Spleen (tissue), 11 donors: ENCODE measurements at regions not wholly inside any gene's neighbourhood (a gene's known extent, or its start where the extent isn't known, plus 50 kb on each side); places are given as distances from the start of the nearest gene placed in this dataset.

Source experiments
- DNase-seq: peaks from one replicate; pipeline ENCODE4 v3.0.0-alpha.2; 2020
- H3K27ac ChIP-seq, 8 donors: fragments of 200-600 bp; sonication (generic) in 7 of 8; 1 replicate in 4 of 8; 2 replicates in 4 of 8; pipeline versions ENCODE4 v1.5.0 to v1.8.0; 2016 to 2021; ENCODE audit warnings: inconsistent platforms in 4 of 8, mild to moderate bottlenecking in 4 of 8, moderate library complexity in 1 of 8
- H3K27me3 ChIP-seq, 7 donors: fragments of 200-600 bp; sonication (generic) in 6 of 7; replicated peaks in 1 of 7; 1 replicate in 4 of 7; 2 replicates in 3 of 7; pipeline versions ENCODE4 v1.5.0 to v1.8.0; 2016 to 2021; ENCODE audit warnings: inconsistent platforms in 3 of 7, mild to moderate bottlenecking in 1 of 7
- H3K36me3 ChIP-seq, 6 donors: fragments of 200-600 bp; sonication (generic) in 5 of 6; 1 replicate in 4 of 6; 2 replicates in 2 of 6; pipeline versions ENCODE4 v1.5.0 to v1.8.0; 2016 to 2021; ENCODE audit warnings: inconsistent platforms in 2 of 6
- H3K4me1 ChIP-seq, 6 donors: fragments of 200-600 bp; sonication (generic) in 5 of 6; 1 replicate in 3 of 6; 2 replicates in 3 of 6; pipeline versions ENCODE4 v1.5.0 to v1.8.0; 2016 to 2021; ENCODE audit warnings: inconsistent platforms in 3 of 6
- H3K4me3 ChIP-seq, 8 donors: fragments of 200-600 bp; sonication (generic) in 7 of 8; 1 replicate in 4 of 8; 2 replicates in 4 of 8; pipeline versions ENCODE4 v1.5.0 to v1.8.0; 2016 to 2021; ENCODE audit warnings: inconsistent platforms in 4 of 8, mild to moderate bottlenecking in 4 of 8, moderate library complexity in 2 of 8
- H3K9me3 ChIP-seq, 8 donors: fragments of 200-600 bp; sonication (generic) in 7 of 8; 1 replicate in 4 of 8; 2 replicates in 4 of 8; pipeline versions ENCODE4 v1.5.0 to v1.8.0; 2016 to 2021; ENCODE audit warnings: inconsistent platforms in 4 of 8
- POLR2A ChIP-seq, 3 donors: fragments of 450-650 bp; IDR thresholded peaks; one replicate each; pipeline ENCODE4 v1.5.1; 2017; ENCODE audit warnings: antibody characterized with exemption in 3 of 3, mild to moderate bottlenecking in 1 of 3
- POLR2AphosphoS5 ChIP-seq, 3 donors: sonication (generic); formaldehyde crosslinking; IDR thresholded peaks; one replicate each; pipeline ENCODE4 v1.5.1; 2017; ENCODE audit warnings: antibody characterized with exemption in 3 of 3
- WGBS, 5 donors: extraction: QIAGEN DNeasy Blood & Tissue Kit in 3 of 5; methylation state at CpG; one replicate each; pipeline versions ENCODE4 v1.1.5 to v1.1.7; 2013 to 2018; 5-methylcytosine and 5-hydroxymethylcytosine counted together
- intact Hi-C: fragments of 100-400 bp; cut with DNase I; formaldehyde crosslinking; loops from one replicate; pipeline ENCODE4 v1.15.0; 2023; ENCODE audit warnings: low total_unique reads
- TF ChIP-seq, protein P1 (sequence below), 11 experiments: fragments of 200-600 bp in 7 of 11; fragments of 450-650 bp in 4 of 11; sonication (generic) in 4 of 11; IDR thresholded peaks in 8 of 11; conservative IDR thresholded peaks in 3 of 11; 1 replicate in 7 of 11; 2 replicates in 4 of 11; pipeline versions ENCODE4 v1.4.0 to v1.8.0; 2016 to 2021; ENCODE audit warnings: antibody characterized with exemption in 11 of 11, inconsistent platforms in 4 of 11, mild to moderate bottlenecking in 1 of 11
- donor health status: healthy with polysubstance abuse.
- donor health status: DM: no; HTN: no; CAD: no; lungs with moderate emphysema.
- donor health status: DM: no; HTN: no; CAD: no.
- donor health status: Bipolar disorder and iron deficiency.
- donor health status: healthy.
- donor health status: DM: no; HTN: no; CAD: no.
- donor health status: DM: yes; HTN: yes; CAD: no.

DNA sequence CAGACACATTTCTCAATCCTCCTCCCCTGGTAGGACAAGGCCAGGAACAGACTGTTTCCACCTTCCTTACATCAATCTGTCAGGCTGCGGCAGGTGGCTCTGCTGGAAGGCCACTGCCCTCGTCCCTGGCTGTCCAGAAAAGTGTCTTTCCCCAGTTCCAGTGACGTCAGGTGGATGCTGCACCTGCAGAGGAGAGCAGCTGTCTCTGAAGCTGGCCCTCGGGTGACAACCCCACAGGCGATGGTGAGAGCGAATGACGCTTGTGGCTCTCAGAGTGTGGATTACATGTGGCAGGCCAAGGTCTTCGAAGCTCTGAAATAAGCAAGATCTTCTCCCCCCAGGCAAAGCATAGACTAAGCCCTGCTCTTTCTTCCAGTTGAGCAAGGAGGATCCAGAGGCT lies 146.9 kb upstream of the RET start:
- peak; percentile 56 for DNase-seq
- Histone ChIP-seq H3K36me3 (no peaks in the 10 kb centered on the region), H3K27me3 (peaks cover 0 to 68% (median 29%) of the 10 kb centered on the region in 7 donors), H3K4me1 (peaks cover 5 to 22% (median 16%) of the 10 kb centered on the region in 6 donors), H3K27ac (no peak overlapping the region), H3K9me3 (no peaks in the 10 kb centered on the region), H3K4me3 (no peak overlapping the region)
- intact Hi-C loops: no loop called here
- 86 to 94% (median 91%) methylated on average over 8 of the region's 8 CpGs for WGBS, 5 donors
- TF ChIP-seq POLR2A (IDR thresholded peaks at IDR 0.05): no peak
- TF ChIP-seq, protein P1, sequence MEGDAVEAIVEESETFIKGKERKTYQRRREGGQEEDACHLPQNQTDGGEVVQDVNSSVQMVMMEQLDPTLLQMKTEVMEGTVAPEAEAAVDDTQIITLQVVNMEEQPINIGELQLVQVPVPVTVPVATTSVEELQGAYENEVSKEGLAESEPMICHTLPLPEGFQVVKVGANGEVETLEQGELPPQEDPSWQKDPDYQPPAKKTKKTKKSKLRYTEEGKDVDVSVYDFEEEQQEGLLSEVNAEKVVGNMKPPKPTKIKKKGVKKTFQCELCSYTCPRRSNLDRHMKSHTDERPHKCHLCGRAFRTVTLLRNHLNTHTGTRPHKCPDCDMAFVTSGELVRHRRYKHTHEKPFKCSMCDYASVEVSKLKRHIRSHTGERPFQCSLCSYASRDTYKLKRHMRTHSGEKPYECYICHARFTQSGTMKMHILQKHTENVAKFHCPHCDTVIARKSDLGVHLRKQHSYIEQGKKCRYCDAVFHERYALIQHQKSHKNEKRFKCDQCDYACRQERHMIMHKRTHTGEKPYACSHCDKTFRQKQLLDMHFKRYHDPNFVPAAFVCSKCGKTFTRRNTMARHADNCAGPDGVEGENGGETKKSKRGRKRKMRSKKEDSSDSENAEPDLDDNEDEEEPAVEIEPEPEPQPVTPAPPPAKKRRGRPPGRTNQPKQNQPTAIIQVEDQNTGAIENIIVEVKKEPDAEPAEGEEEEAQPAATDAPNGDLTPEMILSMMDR (IDR thresholded peaks at IDR 0.05 in 8 of 11, conservative IDR thresholded peaks at IDR 0.05 in 3 of 11): no peak
- no peak for TF ChIP-seq POLR2AphosphoS5 (IDR thresholded peaks at IDR 0.05)

DNA sequence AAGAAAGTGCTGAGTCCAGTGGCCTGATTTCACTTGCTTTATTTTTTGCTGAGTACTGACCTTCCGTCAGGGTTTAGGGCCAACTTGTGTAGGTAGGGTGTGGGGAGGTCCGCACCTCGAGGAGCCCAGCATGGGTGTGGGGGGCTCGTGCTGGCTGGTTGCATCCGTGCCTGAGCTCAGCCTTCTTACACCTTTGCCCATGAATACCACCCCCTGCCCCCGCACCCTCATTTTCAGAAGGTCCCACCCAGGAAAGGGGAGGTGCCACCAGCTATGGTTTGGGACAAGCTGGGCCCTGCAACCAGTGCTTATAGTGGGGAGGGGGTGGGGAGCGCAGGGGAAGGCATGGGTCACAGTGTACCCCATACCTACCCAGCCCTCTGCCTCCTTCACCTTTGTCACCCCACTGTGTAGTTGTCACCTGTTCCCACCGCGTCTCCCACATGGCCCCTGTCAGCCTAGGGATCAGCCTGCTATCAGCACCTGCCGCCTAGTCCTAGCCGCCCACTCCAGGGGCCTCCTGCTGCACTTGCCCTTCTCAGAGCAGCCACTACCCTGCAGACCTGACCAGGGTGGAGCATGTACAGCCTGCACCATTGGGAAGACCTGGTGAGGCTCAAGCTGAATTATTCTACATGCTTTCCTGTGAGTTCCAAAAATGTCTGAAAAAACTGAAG lies 146.2 kb upstream of the RET start:
- Histone ChIP-seq H3K36me3 (no peaks in the 10 kb centered on the region), H3K27me3 (peaks cover 0 to 73% (median 29%) of the 10 kb centered on the region in 7 donors), H3K4me1 (peaks cover 5 to 22% (median 16%) of the 10 kb centered on the region in 6 donors), H3K4me3 (no peak overlapping the region), H3K9me3 (no peaks in the 10 kb centered on the region), H3K27ac (no peak overlapping the region)
- intact Hi-C loops: no loop called here
- TF ChIP-seq POLR2A (IDR thresholded peaks at IDR 0.05): no peak
- TF ChIP-seq POLR2AphosphoS5 (IDR thresholded peaks at IDR 0.05): no peak
- TF ChIP-seq, protein P1 (IDR thresholded peaks at IDR 0.05 in 8 of 11, conservative IDR thresholded peaks at IDR 0.05 in 3 of 11): no peak
- peak; percentile 42 for DNase-seq
- WGBS, 5 donors: 79 to 98% (median 92%) methylated on average over 11 of the region's 11 CpGs

DNA sequence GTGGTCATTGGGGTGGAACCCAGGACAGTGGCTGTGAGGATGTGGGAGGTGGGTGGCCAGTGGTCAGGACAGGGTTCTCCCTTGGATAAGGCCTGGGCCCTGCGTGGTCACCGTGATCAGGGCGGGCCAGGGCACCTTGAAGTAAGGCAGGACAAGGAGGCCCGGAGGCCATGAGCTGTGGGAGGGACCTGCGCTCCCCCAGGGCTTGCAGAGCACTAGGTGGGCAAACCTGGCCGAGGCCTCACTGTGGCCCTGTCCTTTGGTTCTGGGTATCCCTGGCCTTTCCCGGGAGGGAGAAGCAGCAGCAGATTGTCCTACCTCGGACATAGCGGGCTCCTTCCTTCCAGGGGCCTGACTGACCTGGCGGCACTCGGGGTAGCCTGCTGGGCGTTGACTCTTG lies 144.8 kb upstream of the RET start:
- TF ChIP-seq, protein P1 (IDR thresholded peaks at IDR 0.05 in 8 of 11, conservative IDR thresholded peaks at IDR 0.05 in 3 of 11): no peak
- TF ChIP-seq POLR2A (IDR thresholded peaks at IDR 0.05) (no peak), POLR2AphosphoS5 (IDR thresholded peaks at IDR 0.05) (no peak)
- Histone ChIP-seq H3K36me3 (no peaks in the 10 kb centered on the region), H3K27me3 (peaks cover 0 to 68% (median 29%) of the 10 kb centered on the region in 7 donors), H3K9me3 (no peaks in the 10 kb centered on the region), H3K4me1 (peaks cover 5 to 22% (median 16%) of the 10 kb centered on the region in 6 donors), H3K4me3 (no peak overlapping the region), H3K27ac (no peak overlapping the region)
- peak; percentile 65 for DNase-seq
- 89 to 98% (median 94%) methylated on average over 4 to 12 of the region's 12 CpGs for WGBS, 5 donors
- intact Hi-C loops: no loop called here

DNA sequence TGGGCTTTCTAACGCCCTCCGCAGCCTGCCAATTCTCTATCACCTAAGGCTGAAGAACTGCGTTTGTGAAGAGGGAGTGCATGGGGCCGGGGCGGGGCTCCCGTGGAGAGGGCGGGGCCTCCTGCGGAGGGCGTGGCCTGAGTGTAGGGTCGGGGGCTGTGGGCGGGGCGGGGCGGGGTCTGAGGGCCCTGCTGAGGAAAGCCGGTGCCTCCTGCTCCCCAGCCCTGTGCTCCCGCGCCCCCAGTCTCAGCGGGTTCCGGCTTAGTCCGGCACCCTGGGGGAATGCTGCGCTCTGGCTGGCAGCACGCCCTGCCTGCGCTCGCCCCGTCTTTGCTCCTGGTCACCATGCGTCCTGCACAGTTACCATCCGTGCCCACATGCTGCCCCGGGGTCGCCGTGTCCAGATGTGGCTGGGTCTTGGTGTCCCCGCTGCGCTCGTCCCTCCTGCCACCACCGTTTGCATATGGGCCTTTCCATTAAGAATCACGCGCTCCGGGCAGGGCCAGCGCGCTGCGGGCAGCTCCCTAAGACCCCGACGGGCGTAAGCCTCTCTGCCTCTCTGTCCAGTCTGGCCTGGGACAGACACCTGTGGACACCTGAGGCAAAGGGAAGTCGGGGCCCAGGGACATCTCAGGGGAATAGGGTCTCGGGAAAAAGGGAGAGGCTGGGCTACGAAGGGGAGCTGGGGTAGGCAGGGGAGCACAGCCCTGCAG lies 144.0 kb upstream of the RET start:
- no peak for TF ChIP-seq POLR2A (IDR thresholded peaks at IDR 0.05)
- TF ChIP-seq POLR2AphosphoS5 (IDR thresholded peaks at IDR 0.05): no peak
- TF ChIP-seq, protein P1 (IDR thresholded peaks at IDR 0.05 in 8 of 11, conservative IDR thresholded peaks at IDR 0.05 in 3 of 11): no peak
- Histone ChIP-seq H3K9me3 (no peaks in the 10 kb centered on the region), H3K27me3 (peaks cover 0 to 65% (median 29%) of the 10 kb centered on the region in 7 donors), H3K27ac (peak overlapping the region in 1 of 8 donors; percentile 51), H3K4me3 (peak overlapping the region; percentile 6 to 59 (median 21)), H3K4me1 (peaks cover 5 to 22% (median 16%) of the 10 kb centered on the region in 6 donors), H3K36me3 (no peaks in the 10 kb centered on the region)
- intact Hi-C loops: no loop called here
- WGBS, 5 donors: 4 to 10% (median 5%) methylated on average over 12 to 45 of the region's 45 CpGs
- DNase-seq: peak; percentile 76
